Activated CD8-positive, alpha-beta memory T cell treated with anti-CD3 and anti-CD28 coated beads for 36 hours (primary cell): ENCODE measurements at regions not wholly inside any gene's neighbourhood (a gene's known extent, or its start where the extent isn't known, plus 50 kb on each side); places are given as distances from the start of the nearest gene placed in this dataset.

Experiments
- CTCF ChIA-PET: fragments of 350-600 bp; sonication (Branson Sonifier 250); formaldehyde crosslinking; loops from one replicate; lab custom pipeline; 2021; ENCODE audit warnings: antibody characterized with exemption; lab: Charles Lee
- POLR2A ChIA-PET: fragments of 350-600 bp; sonication (Branson Sonifier 250); formaldehyde crosslinking; loops from one replicate; lab custom pipeline; 2021; ENCODE audit warnings: antibody characterized with exemption; lab: Charles Lee

GRCh38 chr2:196437626-196438025 lies 201.9 kb upstream of the CCDC150 start:
- ChIA-PET POLR2A (no interaction called here), CTCF (interaction anchor here (0.5 kb wide), 1 partner anchor 1017 kb away, joined by 5 read pairs; no protein-coding TSS in a partner anchor)

- CTCF ChIA-PET: no interaction called here
- POLR2A ChIA-PET: no interaction called here
Observed at GRCh38 chr2:196439760-196440159, 199.8 kb upstream of the CCDC150 start.

- CTCF ChIA-PET: no interaction called here
- POLR2A ChIA-PET: no interaction called here
Observed at GRCh38 chr2:196440413-196440812, 199.1 kb upstream of the CCDC150 start.

DNA sequence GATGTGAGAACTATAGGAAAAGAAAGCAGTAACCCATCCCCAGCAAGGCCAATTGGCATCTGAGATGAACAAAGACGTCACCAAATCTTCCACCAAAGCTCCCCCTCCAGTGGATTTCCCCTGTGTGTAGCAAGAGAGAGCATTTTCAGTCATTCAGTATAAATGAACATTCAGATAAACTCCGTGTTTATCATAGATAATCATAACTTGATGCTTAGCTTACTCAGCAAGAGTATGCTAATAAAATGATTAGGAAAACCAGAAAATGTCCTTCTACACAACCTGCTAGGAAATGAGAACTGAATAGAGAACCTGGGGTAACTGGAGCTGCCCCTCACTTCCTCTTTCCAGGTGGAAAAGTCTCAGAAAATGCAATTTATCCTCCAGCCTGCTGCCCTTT lies 198.0 kb upstream of the CCDC150 start:
- CTCF ChIA-PET: interaction anchor here (0.6 kb wide), 1 partner anchor 77 kb away, joined by 3 read pairs; no protein-coding TSS in a partner anchor

GRCh38 chr2:196442211-196442610 lies 197.3 kb upstream of the CCDC150 start:
- POLR2A ChIA-PET: no interaction called here
- CTCF ChIA-PET: interaction anchor here (0.6 kb wide), 1 partner anchor 77 kb away, joined by 3 read pairs; no protein-coding TSS in a partner anchor

More for the DNA sequence above, 198.0 kb upstream of the CCDC150 start:
- POLR2A ChIA-PET: no interaction called here

- CTCF ChIA-PET: interaction anchor here (1.4 kb wide), 1 partner anchor 9 kb away, joined by 3 read pairs; no protein-coding TSS in a partner anchor
- POLR2A ChIA-PET: no interaction called here
Observed at GRCh38 chr2:196444442-196444841, 195.1 kb upstream of the CCDC150 start.

- CTCF ChIA-PET: no interaction called here
- POLR2A ChIA-PET: no interaction called here
Observed at GRCh38 chr2:196445991-196446390, 193.5 kb upstream of the CCDC150 start.

- ChIA-PET POLR2A (interaction anchor here (0.5 kb wide), 1 partner anchor 186 kb away, joined by 3 read pairs; no protein-coding TSS in a partner anchor), CTCF (no interaction called here)
Observed at GRCh38 chr2:196448407-196449079, 191.0 kb upstream of the CCDC150 start.

GRCh38 chr2:196449083-196449482 lies 190.4 kb upstream of the CCDC150 start:
- CTCF ChIA-PET: no interaction called here

GRCh38 chr2:196452758-196453157 lies 186.8 kb upstream of the CCDC150 start:
- ChIA-PET POLR2A (no interaction called here), CTCF (interaction anchor here (0.7 to 1.7 kb wide), 7 partner anchors 9 to 761 kb away, joined by 3 to 4 read pairs (median 3); no protein-coding TSS in a partner anchor)

More at GRCh38 chr2:196449083-196449482, 190.4 kb upstream of the CCDC150 start:
- POLR2A ChIA-PET: no interaction called here

DNA sequence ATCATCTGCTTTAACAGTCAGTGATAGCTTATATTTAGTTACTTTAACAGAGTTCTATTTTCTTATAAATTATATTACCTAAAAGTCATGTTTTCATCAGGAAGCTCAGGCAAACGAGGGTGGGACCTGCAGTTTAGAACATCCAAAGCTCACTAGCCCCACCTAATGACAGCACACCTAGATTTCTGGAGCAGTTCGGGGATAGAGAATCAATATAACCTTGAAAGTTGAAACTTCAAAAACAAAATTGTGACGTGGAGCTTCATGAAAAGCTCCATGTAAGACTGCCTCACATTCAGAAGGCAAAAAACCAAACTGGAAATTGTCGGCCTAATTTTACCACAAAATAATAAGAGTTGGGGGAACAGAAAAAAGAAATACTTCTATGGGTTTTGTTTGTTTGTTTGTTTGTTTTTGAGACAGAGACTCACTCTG lies 185.9 kb upstream of the CCDC150 start:
- POLR2A ChIA-PET: no interaction called here
- CTCF ChIA-PET: interaction anchor here (0.6 to 1.7 kb wide), 6 partner anchors 10 to 375 kb away, joined by 3 to 4 read pairs (median 3); no protein-coding TSS in a partner anchor

DNA sequence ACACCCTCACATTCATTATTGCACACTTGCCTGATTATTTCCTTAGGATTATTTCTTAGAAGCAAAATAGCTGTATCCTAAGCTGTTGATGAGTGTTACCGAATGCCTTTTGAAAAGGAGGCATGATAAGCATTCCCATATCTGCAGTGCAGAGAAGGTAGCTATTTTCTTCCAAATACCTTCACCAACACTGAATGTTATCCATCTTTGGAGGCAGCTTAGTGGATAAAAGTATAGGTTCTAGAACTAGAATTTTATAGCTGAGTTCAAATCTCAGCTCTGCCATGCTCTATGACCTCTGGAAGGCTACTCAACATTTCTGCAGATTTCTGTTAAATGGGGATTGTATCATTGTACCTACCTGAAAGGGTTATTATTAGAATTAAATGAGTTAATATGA lies 185.0 kb upstream of the CCDC150 start:
- ChIA-PET CTCF (interaction anchor here (0.9 to 1.7 kb wide), 2 partner anchors 33 to 376 kb away, joined by 3 to 4 read pairs; no protein-coding TSS in a partner anchor), POLR2A (interaction anchor here (0.6 kb wide), 1 partner anchor 29 kb away, joined by 3 read pairs; no protein-coding TSS in a partner anchor)

DNA sequence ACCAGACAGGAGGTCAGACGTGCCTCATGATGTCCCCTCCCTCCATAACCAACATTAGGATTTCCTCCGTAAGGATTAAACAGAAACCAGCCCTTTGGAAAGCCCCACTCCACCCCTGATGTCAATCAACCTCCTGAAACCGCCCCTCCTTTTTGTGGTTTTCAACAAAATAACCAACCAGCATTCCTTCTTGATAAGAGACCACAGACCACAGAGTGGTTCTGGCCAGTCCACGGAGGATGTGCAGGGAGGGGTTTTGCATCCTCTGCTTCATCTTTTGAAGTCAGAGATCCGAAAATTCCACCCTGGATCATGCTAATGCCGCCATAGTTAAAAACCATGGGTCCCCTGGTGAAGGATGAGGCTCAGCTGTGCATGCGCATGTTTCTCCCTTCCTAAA lies 180.0 kb upstream of the CCDC150 start:
- ChIA-PET CTCF (no interaction called here), POLR2A (no interaction called here)

DNA sequence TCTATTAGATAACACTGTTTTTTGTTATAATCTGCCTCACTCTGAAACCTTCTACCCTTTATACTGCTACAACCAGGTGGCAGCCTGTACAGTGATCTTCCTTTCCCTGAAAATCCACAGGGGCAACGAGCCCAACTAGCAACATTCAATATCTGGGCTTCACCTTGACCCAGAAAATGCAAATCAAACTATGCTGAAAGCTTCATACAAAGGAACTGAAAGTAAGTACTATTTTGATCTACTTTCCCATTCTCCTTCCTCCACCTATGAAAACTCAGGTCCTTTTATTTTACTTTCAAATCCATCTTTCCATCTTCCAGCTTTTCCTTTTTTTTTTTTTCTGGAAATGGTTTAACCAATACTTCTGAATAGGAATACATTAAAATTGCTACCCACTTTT lies 175.8 kb upstream of the CCDC150 start:
- ChIA-PET POLR2A (no interaction called here), CTCF (no interaction called here)

GRCh38 chr2:196464311-196464710 lies 175.2 kb upstream of the CCDC150 start:
- ChIA-PET POLR2A (no interaction called here), CTCF (no interaction called here)

DNA sequence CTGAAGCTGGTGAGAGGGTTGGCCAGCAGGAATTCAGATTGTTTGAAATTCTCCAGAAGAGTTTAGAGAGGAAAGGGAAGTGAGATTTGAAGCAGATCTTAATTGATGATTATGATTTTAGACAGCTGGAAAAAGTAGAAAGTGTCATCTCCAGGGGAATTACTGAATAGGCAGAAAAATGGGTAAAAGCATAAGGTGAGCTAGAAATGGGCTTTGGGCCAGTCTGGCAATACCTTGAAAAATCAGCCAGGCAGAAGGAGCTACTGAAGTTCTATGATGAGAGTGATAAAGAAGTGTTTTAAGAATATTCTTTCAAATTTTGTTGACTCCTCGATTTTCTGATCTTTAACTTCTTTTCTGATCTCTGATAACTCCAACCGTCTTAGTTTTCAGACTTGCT lies 172.9 kb upstream of the CCDC150 start:
- ChIA-PET POLR2A (no interaction called here), CTCF (no interaction called here)

DNA sequence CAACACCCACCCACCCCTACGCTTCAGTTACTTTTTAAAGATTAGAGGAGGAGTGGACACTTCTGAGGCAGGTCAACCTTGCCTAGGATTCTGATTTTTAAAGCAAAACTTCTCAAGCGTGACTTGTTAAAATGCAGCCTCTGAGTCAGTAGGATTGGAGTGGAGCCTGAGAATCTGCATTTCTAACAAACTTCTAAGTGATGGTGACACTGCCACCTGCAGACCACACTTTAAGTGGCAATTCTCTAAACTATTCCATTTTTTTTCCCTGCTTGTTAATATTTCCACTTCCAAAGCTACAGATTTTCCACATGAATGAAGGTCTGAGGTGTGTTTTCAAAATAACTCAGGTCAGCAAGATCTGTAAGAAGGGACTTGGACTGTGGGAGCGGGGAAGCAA lies 171.1 kb upstream of the CCDC150 start:
- CTCF ChIA-PET: no interaction called here
- POLR2A ChIA-PET: no interaction called here

GRCh38 chr2:196473617-196474016 lies 165.9 kb upstream of the CCDC150 start:
- ChIA-PET CTCF (no interaction called here), POLR2A (no interaction called here)

DNA sequence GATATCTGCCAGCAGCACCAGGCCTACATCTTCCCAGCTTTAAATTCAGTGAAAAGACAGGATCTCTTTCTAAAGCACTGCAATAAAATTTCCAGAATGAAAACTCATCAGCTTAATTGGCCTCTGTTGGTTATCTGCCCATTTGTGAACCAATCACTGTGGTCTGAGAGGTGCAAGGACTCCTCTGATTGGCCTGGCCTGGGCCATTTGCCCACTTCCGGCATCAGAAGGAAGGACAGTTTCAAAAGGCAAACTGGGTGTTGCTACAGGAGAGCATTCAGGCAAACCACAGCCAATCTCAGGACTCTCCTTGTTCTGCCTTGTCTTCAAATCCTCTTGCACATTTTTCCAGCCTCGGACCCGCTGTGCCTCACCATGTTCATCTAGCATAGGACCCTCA lies 163.9 kb upstream of the CCDC150 start:
- ChIA-PET POLR2A (no interaction called here), CTCF (no interaction called here)

DNA sequence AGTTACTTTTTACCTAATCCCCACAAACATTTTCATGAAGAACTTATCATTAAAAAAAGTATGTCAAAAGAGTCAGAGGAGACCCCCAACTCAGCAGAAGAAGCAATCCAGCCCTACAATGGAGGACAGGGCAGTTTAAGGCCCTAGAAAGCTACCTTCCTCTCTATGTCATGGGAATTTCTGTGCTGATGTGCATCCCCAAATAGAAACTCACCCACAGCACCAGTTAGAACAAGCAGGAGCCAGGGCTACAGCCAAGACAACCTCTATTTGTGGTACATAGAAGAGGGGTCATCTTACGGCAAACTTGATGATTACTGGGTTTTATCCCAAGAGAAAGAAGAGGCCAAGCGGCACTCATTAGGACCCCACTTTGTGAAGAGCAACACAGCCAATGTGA lies 160.9 kb upstream of the CCDC150 start:
- CTCF ChIA-PET: no interaction called here
- POLR2A ChIA-PET: no interaction called here

GRCh38 chr2:196479350-196479749 lies 160.2 kb upstream of the CCDC150 start:
- ChIA-PET CTCF (no interaction called here), POLR2A (no interaction called here)
